ENCODE measurements at regions not wholly inside any gene's neighbourhood (a gene's known extent, or its start where the extent isn't known, plus 50 kb on each side); places are given as distances from the start of the nearest gene placed in this dataset.

DNA sequence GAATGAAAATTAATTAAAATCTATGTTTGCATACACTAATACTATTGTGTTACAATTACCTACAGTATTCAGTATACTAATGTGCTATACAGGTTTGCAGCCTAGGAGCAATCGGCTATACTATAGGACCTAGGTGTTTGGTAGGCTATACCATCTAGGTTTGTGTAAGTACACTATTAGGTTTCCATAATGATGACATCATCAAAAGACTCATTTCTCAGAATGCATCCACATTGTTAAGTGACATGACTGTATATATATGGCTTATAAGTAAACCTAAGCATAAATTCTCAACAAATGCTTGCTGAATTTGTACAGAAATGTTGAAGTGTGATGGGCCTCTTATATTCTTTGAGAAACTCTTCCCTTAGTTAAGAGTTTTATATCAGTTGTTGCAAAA lies 206.5 kb upstream of the ZWINT start:
- H3K4me1 ChIP-seq = no peaks in the 10 kb centered on the region
- TF ChIP-seq Cebpa-rat (IDR thresholded peaks at IDR 0.05) = no peak
- H3K9me3 ChIP-seq = peaks cover 18% of the 10 kb centered on the region
- H3K27me3 ChIP-seq = no peaks in the 10 kb centered on the region
- H3K36me3 ChIP-seq = no peaks in the 10 kb centered on the region
- H4K20me1 ChIP-seq = no peaks in the 10 kb centered on the region
- H3K9ac ChIP-seq = no peak overlapping the region
- H3K27ac ChIP-seq = no peak overlapping the region
- no peak overlapping the region for H3K4me3 ChIP-seq
- H3K4me2 ChIP-seq = no peak overlapping the region

DNA sequence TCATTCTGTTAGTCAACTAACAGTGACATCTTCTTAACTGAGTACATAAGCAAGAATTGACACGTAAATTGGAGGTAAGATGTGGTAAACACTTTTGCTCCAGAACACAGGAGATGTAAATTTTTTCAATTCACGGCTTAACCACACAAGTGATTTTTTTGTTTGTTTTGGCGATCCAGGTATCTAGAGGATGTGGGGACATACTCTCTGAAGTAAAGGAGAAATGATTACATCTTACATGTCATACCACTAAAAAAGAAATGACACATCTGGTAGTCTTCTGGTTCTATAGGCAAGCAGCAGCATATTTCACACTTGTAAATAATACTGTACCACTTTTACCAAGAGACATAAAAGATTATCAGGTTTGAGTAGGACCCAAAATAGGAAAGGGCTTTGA lies 200.3 kb upstream of the ZWINT start:
- H3K4me1 ChIP-seq = no peaks in the 10 kb centered on the region
- H3K27ac ChIP-seq = no peak overlapping the region
- H4K20me1 ChIP-seq = no peaks in the 10 kb centered on the region
- H3K4me3 ChIP-seq = no peak overlapping the region
- no peak overlapping the region for H3K9ac ChIP-seq
- H3K9me3 ChIP-seq = no peaks in the 10 kb centered on the region
- H3K4me2 ChIP-seq = no peak overlapping the region
- H3K36me3 ChIP-seq = no peaks in the 10 kb centered on the region
- no peak for TF ChIP-seq Cebpa-rat (IDR thresholded peaks at IDR 0.05)
- H3K27me3 ChIP-seq = no peaks in the 10 kb centered on the region

DNA sequence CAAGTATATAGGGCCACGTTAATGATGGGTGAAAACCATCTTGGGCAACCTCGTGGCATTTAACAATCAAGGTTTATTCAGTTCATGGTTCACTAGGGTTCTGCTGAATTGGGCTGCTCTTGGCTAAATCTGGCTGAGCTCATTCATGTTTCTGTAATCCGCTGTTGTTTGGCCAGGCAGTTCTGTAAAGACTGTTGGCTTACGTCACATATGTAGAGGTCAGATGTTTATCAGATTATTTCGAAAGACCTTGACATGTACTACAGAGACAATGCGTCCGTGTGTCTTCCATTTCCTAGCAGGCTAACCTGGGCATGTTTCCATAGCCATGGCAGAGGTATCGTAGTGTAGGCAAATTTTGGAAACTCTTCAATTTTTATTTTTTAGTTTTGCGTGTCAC lies 190.0 kb upstream of the ZWINT start:
- no peaks in the 10 kb centered on the region for H3K9me3 ChIP-seq
- H3K4me1 ChIP-seq = no peaks in the 10 kb centered on the region
- H3K36me3 ChIP-seq = no peaks in the 10 kb centered on the region
- H3K4me3 ChIP-seq = no peak overlapping the region
- H3K27me3 ChIP-seq = no peaks in the 10 kb centered on the region
- no peak overlapping the region for H3K4me2 ChIP-seq
- TF ChIP-seq Cebpa-rat (IDR thresholded peaks at IDR 0.05) = no peak
- no peak overlapping the region for H3K9ac ChIP-seq
- H3K27ac ChIP-seq = no peak overlapping the region
- no peaks in the 10 kb centered on the region for H4K20me1 ChIP-seq

DNA sequence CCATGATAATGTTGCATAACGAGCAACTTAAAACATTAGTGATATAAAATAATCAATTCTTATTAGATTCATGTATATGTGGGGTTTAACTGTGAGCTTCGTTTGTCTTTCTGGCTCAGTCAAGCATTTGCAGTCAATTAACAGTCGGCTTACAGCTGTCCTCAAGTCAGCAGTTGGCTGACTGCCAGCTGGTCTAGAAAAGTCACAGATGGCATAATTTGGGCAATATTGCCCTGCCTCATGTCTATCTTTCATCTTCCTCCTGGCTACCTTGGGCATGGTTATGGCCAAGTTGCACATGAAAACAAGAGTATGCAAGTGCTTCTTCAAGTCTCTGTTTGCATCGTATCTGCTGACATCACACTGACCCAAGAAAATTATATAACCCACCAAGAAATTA lies 186.1 kb upstream of the ZWINT start:
- TF ChIP-seq Cebpa-rat (IDR thresholded peaks at IDR 0.05) = no peak
- Histone ChIP-seq H3K27me3 (no peaks in the 10 kb centered on the region), H3K4me2 (no peak overlapping the region), H3K4me1 (no peaks in the 10 kb centered on the region), H3K9ac (no peak overlapping the region), H3K27ac (no peak overlapping the region), H4K20me1 (no peaks in the 10 kb centered on the region), H3K4me3 (no peak overlapping the region), H3K9me3 (no peaks in the 10 kb centered on the region), H3K36me3 (no peaks in the 10 kb centered on the region)

DNA sequence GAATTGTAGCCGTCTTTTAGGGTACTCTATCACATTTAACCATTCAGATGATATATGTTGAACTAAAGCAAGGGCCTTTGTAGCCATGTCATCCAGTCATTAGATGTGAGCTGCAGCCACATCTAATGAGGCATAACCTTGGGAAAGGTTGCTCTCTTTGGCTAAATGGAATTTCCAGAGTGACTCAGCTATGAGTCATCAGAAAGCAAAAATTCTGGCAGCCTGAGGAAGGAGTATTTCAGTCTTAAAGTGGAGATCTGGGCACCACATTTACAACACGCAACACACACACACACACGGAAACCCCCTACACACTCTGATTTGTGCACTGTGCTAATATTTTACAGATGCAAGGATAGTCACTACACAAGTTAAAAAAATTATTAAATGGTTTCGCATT lies 176.9 kb upstream of the ZWINT start:
- Histone ChIP-seq H3K4me3 (no peak overlapping the region), H3K27me3 (no peaks in the 10 kb centered on the region), H4K20me1 (no peaks in the 10 kb centered on the region), H3K4me1 (peaks cover 8% of the 10 kb centered on the region), H3K27ac (no peak overlapping the region), H3K4me2 (no peak overlapping the region), H3K9me3 (no peaks in the 10 kb centered on the region), H3K36me3 (no peaks in the 10 kb centered on the region), H3K9ac (no peak overlapping the region)
- no peak for TF ChIP-seq Cebpa-rat (IDR thresholded peaks at IDR 0.05)

DNA sequence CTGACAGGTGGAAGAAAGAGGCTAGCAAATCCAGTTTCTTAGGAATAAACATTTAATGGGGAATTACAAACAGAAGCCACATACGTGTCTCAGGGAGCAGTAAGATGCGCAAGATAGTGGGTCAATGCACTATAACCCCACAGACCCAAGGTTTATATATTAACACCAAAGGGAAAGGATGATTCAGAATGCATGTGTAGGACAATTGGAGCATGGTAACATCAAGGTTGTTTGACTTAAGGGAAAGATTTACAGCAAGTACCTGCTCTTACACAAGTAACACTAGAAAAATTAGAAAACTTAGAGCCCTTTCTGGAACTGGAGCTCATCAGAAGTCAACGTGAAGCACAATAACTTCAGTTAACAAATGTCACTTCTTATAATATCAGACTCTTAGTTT lies 161.1 kb upstream of the ZWINT start:
- H3K9ac ChIP-seq = no peak overlapping the region
- no peak overlapping the region for H3K27ac ChIP-seq
- no peaks in the 10 kb centered on the region for H3K4me1 ChIP-seq
- TF ChIP-seq Cebpa-rat (IDR thresholded peaks at IDR 0.05) = no peak
- no peaks in the 10 kb centered on the region for H3K36me3 ChIP-seq
- H3K9me3 ChIP-seq = no peaks in the 10 kb centered on the region
- no peaks in the 10 kb centered on the region for H4K20me1 ChIP-seq
- no peak overlapping the region for H3K4me3 ChIP-seq
- H3K4me2 ChIP-seq = no peak overlapping the region
- no peaks in the 10 kb centered on the region for H3K27me3 ChIP-seq

DNA sequence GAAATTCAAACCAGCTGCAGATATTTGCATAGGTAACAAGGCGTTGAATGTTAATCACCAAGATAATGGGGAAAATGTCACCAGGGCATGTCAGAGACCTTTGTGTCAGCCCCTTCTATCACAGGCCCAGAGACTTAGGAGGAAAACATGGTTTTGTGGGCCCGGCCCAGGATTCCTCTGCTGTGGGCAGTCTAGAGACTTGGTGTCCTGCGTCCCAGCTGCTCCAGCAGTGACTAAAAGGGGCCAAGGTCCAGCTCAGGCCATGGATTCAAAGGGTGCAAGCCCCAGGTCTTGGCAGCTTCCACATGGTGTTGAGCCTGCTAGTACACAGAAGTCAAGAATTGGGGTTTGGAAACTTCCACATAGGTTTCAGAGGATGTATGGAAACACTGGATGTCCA lies 147.5 kb upstream of the ZWINT start:
- Histone ChIP-seq H3K4me1 (no peaks in the 10 kb centered on the region), H3K4me2 (no peak overlapping the region), H3K4me3 (no peak overlapping the region), H3K9me3 (no peaks in the 10 kb centered on the region), H3K27ac (no peak overlapping the region), H3K27me3 (no peaks in the 10 kb centered on the region), H3K36me3 (no peaks in the 10 kb centered on the region), H3K9ac (no peak overlapping the region), H4K20me1 (no peaks in the 10 kb centered on the region)
- TF ChIP-seq Cebpa-rat (IDR thresholded peaks at IDR 0.05) = no peak

DNA sequence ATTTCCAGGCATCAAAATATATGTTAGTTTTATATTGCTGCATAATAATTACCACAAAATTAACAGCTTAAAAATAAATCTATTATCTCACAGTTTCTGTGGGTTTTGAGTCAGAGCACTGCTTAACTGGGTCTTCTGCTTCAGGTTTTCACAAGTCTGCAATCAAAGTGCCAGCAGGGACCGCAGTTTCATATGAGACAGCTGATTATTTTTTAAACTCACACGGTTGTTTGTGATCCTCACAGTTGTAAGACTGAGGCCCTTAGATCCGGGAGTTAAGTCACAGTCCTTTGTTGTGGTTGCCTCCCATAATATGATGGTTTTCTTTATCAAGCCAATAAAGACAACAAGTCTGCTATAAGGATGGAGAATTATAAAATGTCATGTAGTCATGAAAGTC lies 146.0 kb upstream of the ZWINT start:
- Histone ChIP-seq H3K36me3 (no peaks in the 10 kb centered on the region), H3K9me3 (no peaks in the 10 kb centered on the region), H3K4me1 (no peaks in the 10 kb centered on the region), H3K4me3 (no peak overlapping the region), H3K9ac (no peak overlapping the region), H4K20me1 (no peaks in the 10 kb centered on the region), H3K27me3 (no peaks in the 10 kb centered on the region), H3K27ac (no peak overlapping the region), H3K4me2 (no peak overlapping the region)
- no peak for TF ChIP-seq Cebpa-rat (IDR thresholded peaks at IDR 0.05)

DNA sequence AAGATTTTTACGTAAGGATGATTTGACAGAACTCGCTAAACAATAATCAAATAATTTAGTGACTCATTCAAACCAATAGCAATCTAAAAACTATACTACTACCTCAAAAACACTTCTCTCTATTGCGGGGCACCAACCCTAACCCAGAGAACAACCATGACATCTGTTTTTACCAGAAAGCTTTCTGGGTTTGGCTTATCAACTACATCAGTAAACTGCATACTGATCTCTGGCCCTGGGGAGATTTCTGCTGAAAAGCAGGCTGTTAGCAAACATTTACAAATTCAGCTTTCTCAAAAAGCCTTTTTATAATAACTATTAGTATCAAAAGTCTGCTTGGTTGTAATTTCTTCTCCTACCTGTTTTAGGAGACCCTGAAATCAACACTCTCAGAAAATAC lies 144.5 kb upstream of the ZWINT start:
- no peak overlapping the region for H3K9ac ChIP-seq
- H3K27ac ChIP-seq = no peak overlapping the region
- no peaks in the 10 kb centered on the region for H3K27me3 ChIP-seq
- H4K20me1 ChIP-seq = no peaks in the 10 kb centered on the region
- H3K4me1 ChIP-seq = no peaks in the 10 kb centered on the region
- no peak overlapping the region for H3K4me3 ChIP-seq
- H3K9me3 ChIP-seq = no peaks in the 10 kb centered on the region
- no peak overlapping the region for H3K4me2 ChIP-seq
- H3K36me3 ChIP-seq = no peaks in the 10 kb centered on the region
- no peak for TF ChIP-seq Cebpa-rat (IDR thresholded peaks at IDR 0.05)

DNA sequence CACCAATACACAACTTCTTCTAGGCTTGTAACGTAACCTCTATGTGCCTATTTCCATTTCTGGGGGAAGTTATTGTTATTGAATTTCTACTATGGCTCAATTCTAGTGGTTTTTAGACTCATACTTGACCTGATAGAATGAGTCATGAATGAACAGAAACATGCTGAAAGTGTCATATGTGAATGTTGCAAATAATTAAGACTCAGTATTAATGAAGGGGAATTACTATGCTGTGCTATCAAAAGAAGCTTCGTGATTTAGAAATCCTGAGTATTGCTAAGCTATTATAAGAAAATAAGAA lies 135.1 kb upstream of the ZWINT start:
- Histone ChIP-seq H3K36me3 (no peaks in the 10 kb centered on the region), H3K4me2 (no peak overlapping the region), H3K27ac (no peak overlapping the region), H3K27me3 (no peaks in the 10 kb centered on the region), H4K20me1 (no peaks in the 10 kb centered on the region), H3K4me1 (no peaks in the 10 kb centered on the region), H3K9ac (no peak overlapping the region), H3K9me3 (no peaks in the 10 kb centered on the region), H3K4me3 (no peak overlapping the region)
- no peak for TF ChIP-seq Cebpa-rat (IDR thresholded peaks at IDR 0.05)

DNA sequence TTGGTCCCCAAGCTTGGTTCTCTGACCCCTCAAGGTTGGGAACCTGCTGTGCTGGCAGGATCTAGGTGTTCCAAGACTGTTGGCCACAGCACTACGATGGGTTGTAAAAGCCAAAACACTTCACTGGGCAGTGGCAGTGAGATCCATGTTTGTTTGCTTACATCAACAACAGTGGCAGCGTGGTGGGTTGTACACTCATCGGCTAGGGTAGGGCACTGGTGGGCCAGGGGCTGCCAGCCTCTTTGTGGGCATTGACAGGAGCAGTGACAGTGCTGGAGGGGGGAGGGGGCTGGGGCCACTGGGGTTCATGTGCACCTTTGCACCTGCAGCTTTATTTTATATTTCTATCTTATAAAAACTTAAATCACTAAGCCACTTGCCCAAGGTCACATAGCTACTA lies 126.7 kb upstream of the ZWINT start:
- H3K27me3 ChIP-seq = no peaks in the 10 kb centered on the region
- no peak overlapping the region for H3K9ac ChIP-seq
- no peaks in the 10 kb centered on the region for H3K9me3 ChIP-seq
- no peaks in the 10 kb centered on the region for H3K4me1 ChIP-seq
- no peak overlapping the region for H3K4me2 ChIP-seq
- TF ChIP-seq Cebpa-rat (IDR thresholded peaks at IDR 0.05) = no peak
- H3K4me3 ChIP-seq = no peak overlapping the region
- no peaks in the 10 kb centered on the region for H4K20me1 ChIP-seq
- H3K36me3 ChIP-seq = no peaks in the 10 kb centered on the region
- H3K27ac ChIP-seq = no peak overlapping the region

All from BLaER1 (cell line).